MV-4-11 (cell line): ENCODE measurements at regions not wholly inside any gene's neighbourhood (a gene's known extent, or its start where the extent isn't known, plus 50 kb on each side); places are given as distances from the start of the nearest gene placed in this dataset.
"Not testable (repeated sequence)": the region's sequence is repeated elsewhere in the genome, so short reads cannot be mapped to it uniquely, and the experiment has no call there.

Experiments
- DNase-seq: peaks from one replicate; lab custom pipeline; 2025; lab: John Stamatoyannopoulos, UW

DNA sequence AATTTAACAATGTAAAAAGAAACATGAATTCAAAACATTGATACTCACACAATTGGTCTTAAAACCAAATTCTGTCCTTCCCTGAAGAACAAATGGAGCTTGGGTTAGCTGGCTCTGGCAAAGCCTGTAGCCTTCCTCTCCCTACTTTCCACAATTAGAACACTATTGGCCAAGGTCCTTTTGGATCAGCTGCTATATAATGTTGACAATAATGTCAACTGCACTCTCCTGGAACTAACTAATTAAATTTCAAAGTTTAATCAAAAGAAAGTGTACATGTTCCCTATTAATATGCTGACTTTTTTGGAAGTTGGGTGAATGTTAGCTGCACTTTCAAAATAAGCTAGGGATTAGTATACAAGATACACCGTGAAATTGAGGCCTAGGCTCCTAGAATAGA, 440.1 kb upstream of the NFE2L3 start:
- DNase-seq: no peak

DNA sequence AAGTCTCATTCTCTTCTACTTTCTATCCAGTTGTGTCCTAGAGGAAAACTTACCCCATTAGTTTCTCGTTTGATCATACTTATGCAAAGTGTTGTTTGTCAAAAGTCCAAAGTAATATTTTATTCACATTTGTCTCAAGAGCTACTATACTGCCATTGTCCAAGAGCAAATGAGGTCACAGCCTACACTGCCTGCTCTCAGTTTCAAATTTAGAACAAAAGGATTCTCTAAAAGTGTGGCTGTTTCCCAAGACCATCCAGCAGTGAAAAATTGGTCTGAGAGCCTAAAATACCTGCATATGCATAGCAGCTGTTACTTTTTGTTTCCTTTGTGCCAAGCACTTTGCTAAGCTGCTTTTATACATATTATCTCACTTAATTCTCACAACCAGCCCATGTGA, 439.5 kb upstream of the NFE2L3 start:
- no peak for DNase-seq

DNA sequence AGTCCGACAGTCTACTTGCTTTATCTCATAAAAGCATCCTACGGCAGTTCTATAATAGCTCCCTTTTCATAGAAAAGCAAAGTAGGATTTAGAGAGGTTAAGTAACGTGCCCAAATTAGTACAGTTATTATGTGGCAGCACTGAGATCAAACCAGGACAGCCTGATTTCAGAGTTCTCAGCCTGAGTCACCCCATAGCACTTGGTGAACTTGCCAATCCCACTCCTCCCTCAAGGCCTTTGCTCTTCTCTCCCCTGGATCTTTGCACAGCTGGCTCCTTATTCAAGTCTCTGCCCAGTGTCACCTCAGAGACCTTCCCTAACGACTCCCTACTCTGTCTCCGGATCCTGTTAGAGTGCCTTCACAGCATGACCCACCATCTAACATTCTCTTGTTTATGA, 438.0 kb upstream of the NFE2L3 start:
- DNase-seq: no peak

DNA sequence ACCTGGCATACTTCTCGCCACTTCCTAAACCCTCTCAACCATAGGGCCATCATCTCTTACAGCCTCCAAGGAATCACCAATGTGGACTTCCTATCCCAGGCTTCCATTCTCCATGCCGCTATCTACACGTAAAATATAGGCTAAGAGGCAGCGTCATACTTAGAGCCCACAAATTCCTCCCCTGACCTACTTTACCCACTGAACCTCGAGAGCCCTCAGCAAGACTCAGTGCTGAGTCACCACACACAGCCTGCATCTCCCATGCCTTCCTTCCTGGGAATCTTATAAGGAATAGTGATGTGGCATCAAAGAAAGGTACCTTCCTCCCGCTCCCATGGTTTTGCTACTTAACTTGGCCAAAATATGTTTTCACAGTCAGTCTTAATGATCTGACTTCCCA, 435.6 kb upstream of the NFE2L3 start:
- DNase-seq: no peak

DNA sequence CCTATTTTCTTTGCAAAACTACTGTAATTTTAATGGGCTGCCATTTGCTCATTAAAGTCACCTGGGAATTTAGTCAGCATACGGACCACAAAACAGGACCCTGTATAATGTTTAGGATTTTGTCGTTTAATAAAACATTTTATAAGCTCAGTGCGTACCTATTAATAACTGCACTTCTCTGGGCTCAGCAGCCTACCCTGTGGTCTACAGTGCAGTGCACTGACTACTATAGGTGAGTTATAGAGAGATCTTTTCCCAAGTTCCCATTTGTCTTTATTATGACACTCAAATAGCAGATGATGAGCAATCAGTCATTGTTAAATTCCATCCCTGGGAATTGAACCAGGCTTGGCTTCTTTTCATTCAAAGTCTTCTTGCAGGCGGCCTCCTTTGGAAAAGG, 433.4 kb upstream of the NFE2L3 start:
- DNase-seq: no peak

DNA sequence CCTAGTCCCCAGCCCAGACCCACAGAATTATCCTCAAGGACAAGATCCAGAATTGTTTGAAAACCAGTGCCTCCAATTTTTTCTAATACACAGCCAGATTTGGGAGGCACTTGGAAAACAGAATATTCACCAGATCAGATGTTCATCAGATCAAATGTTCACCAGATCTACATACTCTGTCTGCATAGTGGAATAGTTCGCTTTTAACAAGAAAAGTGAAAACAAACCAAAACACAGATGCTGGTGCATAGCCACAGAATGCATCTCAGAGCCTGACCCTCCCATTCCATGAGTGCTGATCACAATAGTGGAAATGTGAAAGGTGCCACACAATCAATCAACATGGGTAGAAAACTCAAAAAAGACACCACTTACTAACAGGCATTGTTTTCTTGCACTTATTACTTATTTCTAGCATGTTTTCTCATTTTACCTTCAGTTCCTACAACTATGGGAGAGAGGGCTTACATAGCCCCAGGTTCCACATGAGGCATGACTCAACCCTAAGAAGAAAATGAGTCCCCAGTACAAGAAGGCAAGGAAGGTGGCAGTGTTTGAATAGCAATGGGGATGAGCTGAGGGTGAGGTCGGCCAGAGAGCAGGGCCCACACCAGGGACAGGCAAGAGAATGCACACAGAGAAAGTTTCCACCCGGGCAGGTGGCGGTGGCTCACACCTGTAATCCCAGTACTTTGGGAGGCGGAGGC, 432.7 kb upstream of the NFE2L3 start:
- DNase-seq: no peak

DNA sequence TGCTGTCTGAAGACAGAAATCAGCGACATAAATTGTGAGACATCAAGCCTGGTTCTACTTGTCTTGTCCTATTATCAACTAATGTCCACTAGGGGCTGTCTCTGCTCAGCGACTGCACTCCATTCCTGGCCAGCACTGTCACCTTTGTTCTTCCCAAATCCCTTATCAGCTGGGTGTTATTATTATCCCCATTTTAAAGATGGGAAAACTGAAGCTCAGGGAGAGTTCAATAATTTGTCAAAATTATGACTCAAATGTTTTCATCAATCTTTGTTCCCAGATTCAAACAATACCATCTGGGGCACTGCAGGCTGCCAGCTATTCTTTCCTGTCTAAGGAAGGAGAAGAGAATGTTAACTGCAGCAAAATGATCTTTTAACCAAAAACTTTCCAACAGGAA, 431.6 kb upstream of the NFE2L3 start:
- DNase-seq: no peak

DNA sequence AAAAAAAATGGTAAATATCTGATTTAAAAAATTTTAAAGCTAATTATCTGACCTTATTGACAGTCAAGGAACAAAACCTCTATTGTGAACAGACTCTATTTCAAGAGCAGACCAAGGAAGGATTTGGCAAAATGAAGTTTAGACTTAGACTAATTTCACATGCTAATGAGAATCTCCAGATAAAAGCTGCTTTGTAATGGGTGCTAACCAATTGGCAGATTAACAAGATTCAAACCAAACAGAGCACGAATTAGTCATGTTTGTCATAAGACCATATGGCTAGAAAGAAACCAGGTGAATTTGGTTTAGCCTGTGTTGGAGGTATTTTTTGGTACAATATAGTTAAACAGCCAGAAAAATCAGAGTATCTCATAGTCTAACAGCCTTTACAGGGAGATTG, 429.1 kb upstream of the NFE2L3 start:
- DNase-seq: no peak

DNA sequence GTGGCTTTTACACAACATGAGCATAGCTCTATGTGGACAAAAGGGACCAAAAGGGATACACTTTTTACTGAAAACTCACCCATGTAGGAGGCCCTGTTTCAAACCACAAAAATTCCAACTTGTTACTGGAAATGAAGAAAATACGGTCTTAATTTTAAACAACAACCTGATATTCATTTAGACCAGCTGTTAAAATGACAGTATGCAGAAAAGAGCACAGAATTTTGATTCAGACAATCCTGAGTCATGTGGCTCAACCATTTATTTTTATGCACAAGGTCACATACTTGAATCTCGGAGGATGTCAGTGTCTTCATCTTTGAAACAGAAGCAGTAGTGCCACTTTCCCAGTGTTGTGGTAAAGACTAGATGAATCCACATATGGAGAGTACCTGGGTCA, 426.5 kb upstream of the NFE2L3 start:
- DNase-seq: no peak

DNA sequence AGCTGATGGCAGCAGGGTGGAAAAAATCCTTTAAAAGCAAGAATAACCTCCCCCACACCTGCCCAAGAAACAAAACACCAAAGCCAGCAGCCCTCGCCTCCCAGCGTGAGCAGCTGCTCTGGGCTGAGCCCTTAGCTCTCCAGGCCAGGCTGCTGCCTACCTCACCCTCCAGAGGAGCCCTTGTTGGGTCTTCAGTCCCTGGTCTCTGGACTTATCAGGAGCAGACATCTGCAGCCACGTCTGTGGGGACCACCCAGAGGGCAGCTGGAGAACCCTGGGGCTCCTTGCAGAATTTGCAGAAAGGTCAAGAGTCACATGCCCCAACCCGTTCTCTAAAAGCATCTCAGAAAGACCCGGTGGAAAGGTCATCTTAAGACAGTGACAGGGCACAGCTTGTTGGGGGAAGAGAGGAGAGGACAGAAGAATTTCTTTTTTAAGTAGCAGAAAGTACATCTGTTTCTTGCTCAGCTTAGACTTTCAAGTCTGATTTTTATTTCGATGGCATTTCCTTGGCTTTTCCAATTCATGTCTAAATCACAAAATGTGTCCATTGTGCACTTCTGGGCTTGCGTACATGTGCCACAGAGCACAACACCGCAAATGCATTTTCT, 425.7 kb upstream of the NFE2L3 start:
- DNase-seq: no peak

DNA sequence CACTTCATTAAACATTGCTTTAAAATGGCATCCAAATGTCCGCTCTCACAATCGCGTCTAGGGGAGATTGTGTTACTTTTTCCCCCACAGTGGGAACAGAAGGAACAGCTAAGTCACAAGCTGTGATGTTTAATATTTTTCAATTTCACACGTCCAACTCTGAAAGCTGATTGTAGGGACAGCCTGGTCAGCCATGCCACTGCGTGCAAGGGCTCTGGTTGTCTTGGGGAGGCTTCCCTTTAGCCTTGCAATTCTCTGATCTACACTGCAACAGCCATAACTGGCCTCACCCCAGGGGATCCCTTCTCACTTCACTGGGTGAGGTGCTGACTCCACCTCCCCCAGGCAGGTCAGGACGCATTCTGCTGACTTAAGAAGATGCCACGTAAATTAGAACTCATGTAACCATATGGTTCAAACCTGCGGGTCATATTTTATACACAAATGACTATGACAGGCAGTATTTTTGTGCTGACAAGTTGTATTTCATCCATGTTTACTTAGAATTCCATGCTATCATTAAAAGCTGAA, 425.2 kb upstream of the NFE2L3 start:
- DNase-seq: no peak

DNA sequence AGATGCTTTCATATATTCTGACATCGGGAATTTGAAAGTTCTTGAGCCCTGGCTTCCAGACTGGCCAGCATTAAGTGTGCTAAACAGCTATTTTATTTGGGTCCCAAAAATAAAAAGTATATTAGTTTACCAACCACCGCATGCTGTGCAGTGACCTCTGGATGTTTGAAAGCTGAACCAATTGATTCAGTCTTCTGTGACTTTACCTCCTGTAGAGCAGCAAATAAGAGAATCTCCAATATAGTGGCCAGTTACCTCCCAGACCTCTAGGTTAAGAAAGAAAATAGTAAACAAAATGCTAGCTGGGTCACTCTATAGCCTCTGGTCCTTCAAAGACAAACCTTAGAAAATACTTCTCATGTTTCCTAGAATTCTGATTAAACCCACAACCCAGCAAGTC, 424.6 kb upstream of the NFE2L3 start:
- no peak for DNase-seq

DNA sequence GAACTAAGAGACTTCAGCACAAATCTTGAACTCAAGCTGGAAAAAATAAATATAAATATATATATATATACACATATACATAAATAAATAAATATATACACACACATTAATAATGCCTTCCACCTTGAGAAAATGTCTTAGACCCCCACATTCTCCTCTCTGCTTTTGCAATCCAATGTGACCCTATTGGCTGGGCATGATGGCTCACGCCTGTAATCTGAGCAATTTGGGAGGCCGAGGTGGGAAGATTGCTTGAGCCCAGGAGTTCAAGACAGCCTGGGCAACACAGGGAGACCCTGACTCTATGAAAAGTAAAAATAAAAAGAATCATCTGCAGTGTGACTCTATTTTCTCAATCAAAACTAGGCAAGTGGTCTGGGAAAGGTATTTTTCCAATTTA, 424.1 kb upstream of the NFE2L3 start:
- no peak for DNase-seq

DNA sequence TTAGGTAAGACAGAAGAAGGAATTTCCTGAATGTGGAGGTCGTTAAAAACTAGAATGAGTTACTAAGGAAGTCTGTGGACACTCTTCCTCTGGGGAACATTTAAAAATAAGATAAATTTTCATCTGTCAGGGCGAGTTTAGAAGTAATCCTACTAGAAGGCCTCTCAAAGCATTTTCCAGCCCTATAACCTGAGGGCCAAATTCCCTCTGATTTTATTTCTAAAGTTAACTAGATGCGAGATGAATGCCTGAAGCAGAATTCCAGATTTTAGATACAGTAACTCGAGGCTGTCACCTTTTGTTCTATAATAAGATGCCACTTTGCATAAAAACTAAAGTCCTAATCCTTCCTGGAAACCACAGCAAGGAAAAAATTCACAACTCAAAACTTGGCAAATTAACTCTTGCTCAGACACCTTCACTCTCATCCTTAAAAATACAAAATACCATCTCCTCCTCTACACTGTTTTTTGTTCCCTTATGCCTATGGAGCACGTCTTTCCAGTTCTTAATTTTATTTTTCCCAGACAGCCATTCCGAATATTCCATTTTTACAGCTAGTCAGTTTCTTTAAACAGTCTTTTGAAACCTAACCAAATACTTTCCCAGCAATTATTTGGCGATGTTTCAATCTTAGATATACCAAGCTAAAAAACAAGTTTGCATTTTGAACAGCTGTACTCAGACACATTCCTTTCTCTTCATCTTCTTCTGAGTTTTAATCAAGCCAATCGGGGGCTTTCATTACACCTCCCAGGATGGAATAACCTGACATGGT, 420.7 kb upstream of the NFE2L3 start:
- DNase-seq: no peak

DNA sequence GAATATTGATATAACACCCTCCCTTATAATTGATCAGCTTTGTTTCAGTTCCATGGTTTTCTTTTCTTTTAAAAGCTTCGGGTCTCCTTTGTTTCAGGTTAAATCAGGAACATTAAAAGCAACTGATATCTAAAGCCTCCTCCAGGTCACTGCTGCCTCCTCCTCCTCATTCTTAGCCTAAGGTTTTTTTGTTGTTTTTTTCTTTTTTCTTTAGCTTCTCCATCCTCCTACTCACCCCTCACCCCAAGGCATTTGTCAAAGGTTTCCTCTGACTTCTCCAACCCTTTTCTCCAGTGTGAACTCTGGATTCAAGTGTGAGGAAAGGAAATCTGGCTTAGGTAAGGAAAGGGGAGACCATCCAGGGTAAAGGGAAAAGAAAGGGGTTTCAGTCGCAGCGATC, 420.2 kb upstream of the NFE2L3 start:
- no peak for DNase-seq

DNA sequence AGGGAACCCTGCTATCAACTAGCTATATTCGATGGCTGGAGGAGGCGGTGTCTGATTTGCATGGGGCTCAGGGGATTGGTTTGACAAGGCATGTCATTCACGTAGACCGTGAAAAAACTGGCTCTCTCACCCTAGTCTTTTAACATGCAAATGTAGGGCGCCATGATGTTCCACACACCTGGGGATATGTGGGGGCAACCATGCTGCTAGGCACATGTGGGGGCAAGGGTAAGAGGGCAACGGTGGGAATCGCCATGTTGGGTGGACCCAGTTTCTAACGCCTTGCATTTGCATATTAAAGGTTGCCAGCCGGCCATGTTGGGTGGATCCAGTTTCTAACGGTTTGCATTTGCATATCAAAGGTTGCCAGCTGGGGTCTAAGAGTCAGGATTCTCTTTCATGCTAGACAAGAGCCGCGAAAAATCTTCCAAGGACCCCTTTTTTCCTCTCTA, 419.2 kb upstream of the NFE2L3 start:
- no peak for DNase-seq

DNA sequence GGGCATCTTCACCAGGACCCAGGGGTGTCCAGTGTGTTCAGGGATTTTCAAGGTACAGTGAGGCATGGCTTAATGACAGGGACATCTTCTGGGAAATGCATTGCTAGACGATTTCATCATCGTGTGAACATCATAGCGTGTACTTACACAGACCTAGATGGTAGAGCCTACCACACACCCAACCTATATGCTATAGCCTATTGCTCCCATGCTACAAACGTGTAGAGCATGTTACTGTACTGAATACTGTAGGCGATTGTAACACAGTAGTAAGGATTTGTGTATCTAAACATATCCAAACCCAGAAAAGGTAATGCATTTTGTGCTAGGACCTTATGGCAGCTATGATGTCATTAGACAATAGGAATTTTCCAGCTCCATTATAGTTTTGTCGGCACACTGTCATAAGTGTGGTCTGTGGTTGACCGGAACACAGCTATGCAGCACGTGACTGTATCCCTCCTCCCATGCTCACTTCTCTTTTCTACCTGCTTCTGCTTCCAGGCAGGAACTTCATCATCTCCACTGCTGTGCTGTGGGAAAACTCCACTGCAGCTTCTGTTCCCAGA, 416.2 kb upstream of the NFE2L3 start:
- DNase-seq: peak; percentile 51

DNA sequence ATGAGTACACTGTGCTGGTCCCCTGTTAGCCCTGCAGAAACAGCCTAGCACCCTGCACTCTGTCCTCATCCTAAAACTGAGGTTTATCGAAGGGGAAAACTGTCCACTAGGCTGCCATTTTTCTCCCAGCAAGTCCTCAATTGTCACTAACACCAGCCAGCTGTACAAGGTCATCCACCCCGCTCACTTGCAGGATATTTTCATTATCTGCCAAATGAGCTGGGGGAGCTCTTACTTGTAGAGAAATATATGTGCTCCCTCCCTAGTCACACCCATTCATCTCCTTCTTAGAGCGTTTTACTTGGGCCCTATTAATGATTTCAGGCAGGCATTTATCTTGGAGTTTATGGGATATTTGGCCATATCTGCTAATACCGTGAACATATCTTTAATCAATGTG, 413.5 kb upstream of the NFE2L3 start:
- no peak for DNase-seq

DNA sequence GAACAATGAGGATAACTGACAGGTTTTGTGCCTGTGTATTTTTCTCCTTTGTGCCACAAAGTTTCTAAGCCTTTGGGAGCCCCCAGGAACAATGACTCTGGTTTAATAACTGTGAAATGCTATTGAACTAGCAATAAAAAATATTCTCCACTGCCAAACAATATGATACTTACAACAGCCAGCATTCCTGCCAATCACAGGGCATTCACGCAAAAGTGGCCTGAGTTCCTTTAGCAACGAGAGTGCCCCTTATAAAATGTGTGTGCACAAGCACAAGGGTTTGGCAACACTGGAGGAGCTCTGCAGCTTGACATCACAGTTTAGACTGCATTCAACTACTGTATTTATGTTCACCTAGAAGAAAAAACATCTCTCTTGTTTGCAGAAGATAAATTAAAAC, 412.9 kb upstream of the NFE2L3 start:
- DNase-seq: no peak

DNA sequence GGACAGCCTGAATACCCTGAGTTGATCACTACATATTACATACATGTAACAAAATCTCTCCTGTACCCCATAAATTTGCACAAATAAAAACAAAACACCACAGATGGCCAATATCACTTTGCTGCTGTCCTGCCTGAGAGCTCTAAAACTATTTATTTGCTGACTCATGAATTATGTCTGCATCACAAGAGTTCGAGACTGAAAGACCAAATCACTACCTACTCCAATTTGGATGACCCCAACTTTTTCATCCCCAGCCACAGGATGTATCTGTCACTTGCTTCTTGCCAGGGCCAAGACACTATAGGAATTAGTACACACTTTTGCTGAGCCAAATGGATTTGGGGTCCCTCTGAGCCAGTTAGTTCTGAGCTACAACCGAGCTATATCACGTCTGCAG, 409.7 kb upstream of the NFE2L3 start:
- no peak for DNase-seq

DNA sequence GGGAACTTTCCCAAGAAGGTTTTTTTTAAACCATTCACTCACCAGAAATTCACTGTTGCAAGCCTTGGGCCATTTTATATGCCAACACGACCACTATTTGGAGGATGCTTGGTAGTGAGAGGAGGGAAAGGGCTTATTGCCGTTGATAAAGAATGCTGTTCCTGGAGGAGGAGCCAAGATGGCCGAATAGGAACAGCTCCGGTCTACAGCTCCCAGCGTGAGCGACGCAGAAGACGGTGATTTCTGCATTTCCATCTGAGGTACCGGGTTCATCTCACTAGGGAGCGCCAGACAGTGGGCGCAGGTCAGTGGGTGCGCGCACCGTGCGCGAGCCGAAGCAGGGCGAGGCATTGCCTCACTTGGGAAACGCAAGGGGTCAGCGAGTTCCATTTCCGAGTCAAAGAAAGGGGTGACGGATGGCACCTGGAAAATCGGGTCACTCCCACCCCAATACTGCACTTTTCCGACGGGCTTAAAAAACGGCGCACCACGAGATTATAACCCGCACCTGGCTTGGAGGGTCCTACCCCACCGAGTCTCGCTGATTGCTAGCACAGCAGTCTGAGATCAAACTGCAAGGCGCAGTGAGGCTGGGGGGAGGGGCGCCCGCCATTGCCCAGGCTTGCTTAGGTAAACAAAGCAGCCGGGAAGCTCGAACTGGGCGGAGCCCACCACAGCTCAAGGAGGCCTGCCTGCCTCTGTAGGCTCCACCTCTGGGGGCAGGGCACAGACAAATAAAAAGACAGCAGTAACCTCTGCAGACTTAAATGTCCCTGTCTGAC, 408.1 kb upstream of the NFE2L3 start:
- DNase-seq: not testable (repeated sequence)
